AG10803 (cell line): ENCODE measurements at regions not wholly inside any gene's neighbourhood (a gene's known extent, or its start where the extent isn't known, plus 50 kb on each side); places are given as distances from the start of the nearest gene placed in this dataset.
A peak's percentile ranks its signal among the peaks of the same experiment; 100 is the strongest.

Experiments used
- DNase-seq: peaks from one replicate; pipeline ENCODE4 v3.0.0; 2010; ENCODE audit warnings: low read depth
- H3K4me3 ChIP-seq: 2 replicates; pipeline ENCODE4 v1.5.1; 2011; ENCODE audit warnings: mild to moderate bottlenecking, low read length, control low read depth
- CTCF ChIP-seq: conservative IDR thresholded peaks from 2 replicates; pipeline ENCODE4 v1.5.1; 2011; ENCODE audit warnings: mild to moderate bottlenecking, low read length, control low read depth, inconsistent platforms

DNA sequence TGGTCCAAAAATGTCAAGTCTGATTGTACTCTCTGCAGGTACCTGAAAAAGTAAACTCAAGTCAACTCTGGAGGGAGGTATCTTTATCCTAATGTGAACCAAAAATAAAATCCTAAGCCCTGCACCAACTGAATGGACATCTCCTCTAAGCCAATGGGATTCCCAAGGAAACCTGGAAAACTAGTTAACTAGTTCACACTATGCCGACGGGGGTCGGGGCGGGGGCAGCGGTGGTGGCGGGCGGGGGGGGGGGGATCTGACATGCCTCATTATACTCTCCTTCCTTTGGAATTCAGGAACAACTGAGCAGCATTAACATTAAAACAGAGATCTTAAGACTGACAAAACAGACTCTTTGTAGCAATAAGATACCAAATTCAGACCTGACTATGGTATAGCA lies 452.6 kb upstream of the CAMK1G start:
- no peak overlapping the region for H3K4me3 ChIP-seq
- DNase-seq = no peak
- TF ChIP-seq CTCF = no peak

DNA sequence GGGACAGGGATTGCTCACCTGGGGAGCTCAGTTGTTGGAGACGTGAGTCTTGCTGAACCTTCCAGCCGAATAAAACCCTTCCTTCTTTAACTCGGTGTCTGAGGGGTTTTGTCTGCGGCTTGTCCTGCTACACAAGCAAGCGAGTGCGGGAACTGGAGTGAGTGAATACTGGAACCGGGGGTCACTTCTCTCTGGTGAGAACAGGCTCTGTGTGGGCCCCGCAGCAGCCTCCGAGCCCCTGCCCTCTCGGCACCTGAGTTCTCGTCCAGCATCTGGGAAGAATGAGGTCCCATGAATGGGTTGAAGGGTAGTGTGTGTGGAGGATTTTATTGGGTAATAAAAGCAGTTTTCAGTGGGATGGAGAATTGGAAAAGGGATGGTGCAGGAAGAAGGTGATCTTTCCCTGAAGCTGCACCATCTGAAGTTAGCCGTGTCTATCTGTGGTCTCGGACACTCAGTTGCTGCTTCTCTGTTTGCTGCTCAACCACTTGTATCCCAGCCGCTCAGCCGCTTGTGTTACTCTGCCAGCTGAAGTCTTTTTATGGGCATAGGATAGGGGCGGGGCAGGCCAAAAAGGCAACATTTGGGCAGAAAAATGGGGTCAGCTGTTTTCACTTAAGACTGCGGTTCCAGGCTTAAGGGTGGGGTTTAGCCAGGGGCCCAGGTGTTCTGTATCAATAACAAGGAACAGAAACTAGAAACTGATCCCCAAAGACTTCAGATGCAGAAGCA lies 450.6 kb upstream of the CAMK1G start:
- H3K4me3 ChIP-seq = no peak overlapping the region
- DNase-seq = no peak
- TF ChIP-seq CTCF = no peak

DNA sequence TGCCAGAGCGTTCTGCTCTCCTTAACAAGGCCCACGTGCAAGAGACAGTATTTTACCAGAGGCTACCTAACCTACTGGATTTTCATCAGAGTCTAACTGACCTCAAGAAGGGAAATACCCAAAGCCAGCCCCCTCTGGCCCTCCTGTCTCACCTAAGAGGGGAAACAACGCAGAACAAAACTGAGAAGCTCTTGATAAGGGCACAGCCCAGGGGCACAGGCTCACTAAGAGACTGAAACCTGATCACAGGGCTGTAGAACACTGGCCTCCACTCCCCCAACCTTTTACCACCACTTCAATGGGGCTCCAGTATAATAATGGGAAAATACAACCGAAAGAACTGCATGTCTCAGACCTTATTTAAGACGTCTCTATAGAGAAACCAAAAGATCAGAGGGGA lies 449.5 kb upstream of the CAMK1G start:
- no peak overlapping the region for H3K4me3 ChIP-seq
- no peak for DNase-seq
- TF ChIP-seq CTCF = no peak

- H3K4me3 ChIP-seq = no peak overlapping the region
- TF ChIP-seq CTCF = no peak
- no peak for DNase-seq
These were observed 439.6 kb upstream of the CAMK1G start for GRCh38 chr1:209143916-209144315.

- TF ChIP-seq CTCF = no peak
- DNase-seq = peak; percentile 35
- no peak overlapping the region for H3K4me3 ChIP-seq
These were observed 433.4 kb upstream of the CAMK1G start for GRCh38 chr1:209150114-209150513.

DNA sequence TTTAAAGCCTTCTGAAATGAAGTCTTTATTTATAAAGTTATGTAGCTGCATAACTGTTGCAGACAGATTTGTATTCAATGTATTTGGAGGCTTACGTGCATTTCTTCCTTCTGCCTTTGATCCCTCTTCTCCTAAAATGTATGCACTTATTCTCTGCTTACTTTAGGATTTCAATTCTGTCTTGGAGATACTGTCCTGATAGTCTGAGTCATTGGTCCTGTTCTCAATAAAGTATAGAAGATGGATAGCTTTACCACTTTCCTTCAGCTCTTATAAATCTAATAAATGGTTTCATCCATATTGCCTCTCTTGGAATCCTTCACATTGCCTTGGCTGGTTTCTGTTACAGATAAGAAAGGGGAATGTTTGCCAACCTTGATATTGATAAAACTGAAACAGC lies 430.1 kb upstream of the CAMK1G start:
- DNase-seq = no peak
- no peak overlapping the region for H3K4me3 ChIP-seq
- no peak for TF ChIP-seq CTCF

- H3K4me3 ChIP-seq = no peak overlapping the region
- no peak for DNase-seq
- TF ChIP-seq CTCF = no peak
These were observed 428.6 kb upstream of the CAMK1G start for GRCh38 chr1:209154912-209155311.
